ENCODE measurements at regions not wholly inside any gene's neighbourhood (a gene's known extent, or its start where the extent isn't known, plus 50 kb on each side); places are given as distances from the start of the nearest gene placed in this dataset.

DNA sequence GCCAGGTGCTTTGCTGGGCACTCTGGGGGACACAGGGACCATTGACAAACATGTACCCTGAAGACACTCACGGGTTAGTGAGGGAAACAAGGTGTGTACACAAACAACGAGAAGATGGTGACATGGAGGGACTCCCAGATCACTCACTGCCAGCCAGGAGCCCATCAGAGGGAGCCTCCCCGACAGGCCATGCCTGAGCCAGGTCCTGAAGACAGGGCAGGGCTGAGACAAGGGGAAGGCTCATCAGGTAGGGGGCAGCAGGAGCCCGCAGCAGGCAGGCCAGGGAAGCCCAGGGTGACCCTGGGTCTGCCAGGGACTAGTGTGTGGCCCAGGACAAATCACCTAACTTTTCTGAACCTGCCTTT is 127.9 kb downstream of the BUD13 start:
- H3K9me3 Mint-ChIP-seq, result no peaks in the 10 kb centered on the region
- H3K4me3 Mint-ChIP-seq, result no peak overlapping the region
- H3K27me3 Mint-ChIP-seq, result peaks cover 7 to 8% of the 10 kb centered on the region in 2 donors
- Histone ChIP-seq H3K36me3 (ENCODE audit: control insufficient read depth in 2 of 2, extremely low read depth in 1 of 2, insufficient read depth in 1 of 2, low read length in 1 of 2) (no peaks in the 10 kb centered on the region), H3K27me3 (replicated peaks in 1 of 2; ENCODE audit: control insufficient read depth in 2 of 2, extremely low read depth in 1 of 2, insufficient read depth in 2 of 2, low read length in 1 of 2) (peaks cover 0 to 29% of the 10 kb centered on the region in 2 experiments), H3K9me3 (no peaks in the 10 kb centered on the region), H3K27ac (ENCODE audit: low read length) (no peak overlapping the region), H3K4me1 (ENCODE audit: control insufficient read depth in 1 of 2, extremely low read depth in 1 of 2, insufficient read depth in 2 of 2, low read length in 2 of 2) (no peaks in the 10 kb centered on the region), H3K4me3 (ENCODE audit: control insufficient read depth in 1 of 2, extremely low read depth in 1 of 2, low read length in 1 of 2) (no peak overlapping the region)
- no peak overlapping the region for H3K27ac Mint-ChIP-seq
- POLR2A ChIA-PET, result no interaction called here
- DNase-seq, result no peak
- no peaks in the 10 kb centered on the region for H3K36me3 Mint-ChIP-seq
- ATAC-seq (replicated peaks in 1 of 4), result no peak
- CTCF ChIA-PET, result no interaction called here
- no peaks in the 10 kb centered on the region for H3K4me1 Mint-ChIP-seq
- WGBS (ENCODE audit: insufficient coverage), result 33% methylated on average over 1 of the region's 4 CpGs

DNA sequence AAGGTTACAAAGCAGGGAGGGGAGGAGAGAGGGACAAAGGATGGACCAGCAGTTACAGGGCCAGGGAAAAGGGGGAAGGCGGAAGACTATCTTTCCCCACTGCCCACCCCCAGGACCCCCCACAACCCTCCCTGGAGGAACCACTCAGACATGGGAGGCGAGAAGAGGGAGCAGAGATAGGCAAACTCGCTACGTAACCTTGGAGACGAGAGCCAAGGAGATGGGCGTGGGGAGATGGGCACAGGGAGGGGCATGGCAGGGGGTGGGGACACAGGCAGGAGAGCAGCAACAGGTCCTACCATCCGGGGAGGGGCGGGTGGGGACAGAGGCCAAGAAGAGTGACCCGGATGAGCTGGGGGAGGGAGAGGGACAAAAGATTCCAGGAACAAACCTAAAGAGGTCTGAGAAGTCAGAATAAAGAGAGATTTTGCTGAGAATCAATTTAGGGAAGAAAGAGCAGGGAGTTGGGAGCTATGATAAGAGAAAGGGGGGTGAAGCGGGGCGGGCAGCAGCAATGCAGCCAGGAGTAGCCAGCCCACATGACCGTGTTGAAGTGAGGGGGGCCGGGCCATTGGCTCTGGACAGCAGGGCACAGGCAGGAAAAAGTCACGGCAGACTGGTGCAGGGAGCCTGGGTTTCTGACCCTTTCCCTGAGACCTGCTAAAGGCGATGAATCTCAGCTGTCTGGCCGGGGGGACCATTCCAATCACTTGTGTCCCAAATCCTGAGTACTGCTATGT is 128.4 kb downstream of the BUD13 start:
- WGBS (ENCODE audit: insufficient coverage), result 77% methylated on average over 11 of the region's 16 CpGs
- no peaks in the 10 kb centered on the region for H3K36me3 Mint-ChIP-seq
- H3K27ac Mint-ChIP-seq, result no peak overlapping the region
- no peak overlapping the region for H3K27ac ChIP-seq (ENCODE audit: low read length)
- CTCF ChIA-PET, result no interaction called here
- H3K9me3 Mint-ChIP-seq, result no peaks in the 10 kb centered on the region
- H3K9me3 ChIP-seq, result no peaks in the 10 kb centered on the region
- DNase-seq (no peak), ATAC-seq (replicated peaks in 1 of 4) (no peak)
- H3K4me3 Mint-ChIP-seq, result no peak overlapping the region
- no peaks in the 10 kb centered on the region for H3K4me1 Mint-ChIP-seq
- no peaks in the 10 kb centered on the region for H3K36me3 ChIP-seq (ENCODE audit: control insufficient read depth in 2 of 2, extremely low read depth in 1 of 2, insufficient read depth in 1 of 2, low read length in 1 of 2)
- no peak overlapping the region for H3K4me3 ChIP-seq (ENCODE audit: control insufficient read depth in 1 of 2, extremely low read depth in 1 of 2, low read length in 1 of 2)
- no peaks in the 10 kb centered on the region for H3K4me1 ChIP-seq (ENCODE audit: control insufficient read depth in 1 of 2, extremely low read depth in 1 of 2, insufficient read depth in 2 of 2, low read length in 2 of 2)
- peaks cover 7 to 8% of the 10 kb centered on the region in 2 donors for H3K27me3 Mint-ChIP-seq
- POLR2A ChIA-PET, result no interaction called here
- peaks cover 0 to 28% of the 10 kb centered on the region in 2 experiments for H3K27me3 ChIP-seq (replicated peaks in 1 of 2; ENCODE audit: control insufficient read depth in 2 of 2, extremely low read depth in 1 of 2, insufficient read depth in 2 of 2, low read length in 1 of 2)

- no peaks in the 10 kb centered on the region for H3K9me3 ChIP-seq
- ChIA-PET CTCF (no interaction called here), POLR2A (no interaction called here)
- Mint-ChIP-seq H3K36me3 (no peaks in the 10 kb centered on the region), H3K9me3 (no peaks in the 10 kb centered on the region), H3K27me3 (peaks cover 7 to 8% of the 10 kb centered on the region in 2 donors), H3K4me3 (no peak overlapping the region), H3K27ac (no peak overlapping the region), H3K4me1 (no peaks in the 10 kb centered on the region)
- DNase-seq (no peak), ATAC-seq (replicated peaks in 1 of 4) (no peak)
- H3K4me3 ChIP-seq (ENCODE audit: control insufficient read depth in 1 of 2, extremely low read depth in 1 of 2, low read length in 1 of 2), result no peak overlapping the region
- peaks cover 0 to 21% of the 10 kb centered on the region in 2 experiments for H3K27me3 ChIP-seq (replicated peaks in 1 of 2; ENCODE audit: control insufficient read depth in 2 of 2, extremely low read depth in 1 of 2, insufficient read depth in 2 of 2, low read length in 1 of 2)
- WGBS (ENCODE audit: insufficient coverage), result 85% methylated on average over 4 of the region's 9 CpGs
- H3K27ac ChIP-seq (ENCODE audit: low read length), result no peak overlapping the region
- H3K36me3 ChIP-seq (ENCODE audit: control insufficient read depth in 2 of 2, extremely low read depth in 1 of 2, insufficient read depth in 1 of 2, low read length in 1 of 2), result no peaks in the 10 kb centered on the region
- no peaks in the 10 kb centered on the region for H3K4me1 ChIP-seq (ENCODE audit: control insufficient read depth in 1 of 2, extremely low read depth in 1 of 2, insufficient read depth in 2 of 2, low read length in 2 of 2)
These were observed 129.3 kb downstream of the BUD13 start for GRCh38 chr11:116643521-116643920.

GRCh38 chr11:116642902-116643301 is 129.9 kb downstream of the BUD13 start:
- DNase-seq (no peak), ATAC-seq (replicated peaks in 1 of 4) (no peak)
- no peaks in the 10 kb centered on the region for H3K9me3 ChIP-seq
- no peaks in the 10 kb centered on the region for H3K9me3 Mint-ChIP-seq
- H3K27me3 Mint-ChIP-seq, result peaks cover 7 to 8% of the 10 kb centered on the region in 2 donors
- peaks cover 0 to 18% of the 10 kb centered on the region in 2 experiments for H3K27me3 ChIP-seq (replicated peaks in 1 of 2; ENCODE audit: control insufficient read depth in 2 of 2, extremely low read depth in 1 of 2, insufficient read depth in 2 of 2, low read length in 1 of 2)
- no peak overlapping the region for H3K27ac ChIP-seq (ENCODE audit: low read length)
- CTCF ChIA-PET, result interaction anchor here in 1 of 2 donors (0.7 kb wide), 1 partner anchor 1317 kb away, joined by 5 read pairs; no protein-coding TSS in a partner anchor
- POLR2A ChIA-PET, result no interaction called here
- no peak overlapping the region for H3K4me3 ChIP-seq (ENCODE audit: control insufficient read depth in 1 of 2, extremely low read depth in 1 of 2, low read length in 1 of 2)
- H3K27ac Mint-ChIP-seq, result no peak overlapping the region
- H3K4me1 ChIP-seq (ENCODE audit: control insufficient read depth in 1 of 2, extremely low read depth in 1 of 2, insufficient read depth in 2 of 2, low read length in 2 of 2), result no peaks in the 10 kb centered on the region
- no peaks in the 10 kb centered on the region for H3K36me3 Mint-ChIP-seq
- H3K4me1 Mint-ChIP-seq, result no peaks in the 10 kb centered on the region
- H3K36me3 ChIP-seq (ENCODE audit: control insufficient read depth in 2 of 2, extremely low read depth in 1 of 2, insufficient read depth in 1 of 2, low read length in 1 of 2), result no peaks in the 10 kb centered on the region
- H3K4me3 Mint-ChIP-seq, result no peak overlapping the region

DNA sequence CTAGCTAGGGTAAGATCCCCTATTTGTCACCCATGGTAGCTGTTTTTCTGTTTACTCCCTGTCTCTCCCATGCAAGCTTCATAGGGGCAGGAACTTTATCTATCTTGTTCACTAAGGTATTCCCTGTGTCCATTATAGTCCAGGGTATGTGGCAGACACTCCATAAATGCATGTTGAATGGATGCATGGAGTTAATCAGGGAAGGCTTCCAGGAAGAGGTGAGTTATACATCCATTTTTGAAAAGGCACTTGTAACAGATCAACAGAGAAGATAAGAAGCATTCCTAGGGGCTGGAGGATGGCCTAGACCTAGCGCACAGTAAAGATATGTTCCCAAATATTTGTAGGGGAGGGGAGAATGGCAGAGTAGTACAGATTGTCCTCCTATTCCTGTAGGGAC is 130.3 kb downstream of the BUD13 start:
- H3K27me3 Mint-ChIP-seq, result peaks cover 7 to 8% of the 10 kb centered on the region in 2 donors
- H3K4me1 Mint-ChIP-seq, result no peaks in the 10 kb centered on the region
- POLR2A ChIA-PET, result no interaction called here
- WGBS (ENCODE audit: insufficient coverage), result no CpG with 5 or more reads among the region's 1 CpG
- ATAC-seq (replicated peaks in 1 of 4) (no peak), DNase-seq (no peak)
- no peak overlapping the region for H3K27ac ChIP-seq (ENCODE audit: low read length)
- no peaks in the 10 kb centered on the region for H3K9me3 Mint-ChIP-seq
- H3K4me3 Mint-ChIP-seq, result no peak overlapping the region
- CTCF ChIA-PET, result interaction anchor here in 1 of 2 donors (0.7 kb wide), 1 partner anchor 1316 kb away, joined by 5 read pairs; no protein-coding TSS in a partner anchor
- no peaks in the 10 kb centered on the region for H3K9me3 ChIP-seq
- H3K4me3 ChIP-seq (ENCODE audit: control insufficient read depth in 1 of 2, extremely low read depth in 1 of 2, low read length in 1 of 2), result no peak overlapping the region
- H3K27me3 ChIP-seq (replicated peaks in 1 of 2; ENCODE audit: control insufficient read depth in 2 of 2, extremely low read depth in 1 of 2, insufficient read depth in 2 of 2, low read length in 1 of 2), result peaks cover 0 to 18% of the 10 kb centered on the region in 2 experiments
- no peak overlapping the region for H3K27ac Mint-ChIP-seq
- H3K36me3 Mint-ChIP-seq, result no peaks in the 10 kb centered on the region
- no peaks in the 10 kb centered on the region for H3K4me1 ChIP-seq (ENCODE audit: control insufficient read depth in 1 of 2, extremely low read depth in 1 of 2, insufficient read depth in 2 of 2, low read length in 2 of 2)
- no peaks in the 10 kb centered on the region for H3K36me3 ChIP-seq (ENCODE audit: control insufficient read depth in 2 of 2, extremely low read depth in 1 of 2, insufficient read depth in 1 of 2, low read length in 1 of 2)

- peak in 2 of 35 experiments; percentile 6 to 9 for DNase-seq
- H3K36me3 ChIP-seq (ENCODE audit: control insufficient read depth in 2 of 2, extremely low read depth in 1 of 2, insufficient read depth in 1 of 2, low read length in 1 of 2), result no peaks in the 10 kb centered on the region
- no peak for ATAC-seq (replicated peaks in 1 of 4)
- ChIA-PET POLR2A (no interaction called here), CTCF (no interaction called here)
- no peak overlapping the region for H3K27ac ChIP-seq (ENCODE audit: low read length)
- Mint-ChIP-seq H3K4me1 (no peaks in the 10 kb centered on the region), H3K27ac (no peak overlapping the region), H3K4me3 (no peak overlapping the region), H3K36me3 (no peaks in the 10 kb centered on the region), H3K27me3 (peaks cover 7 to 9% of the 10 kb centered on the region in 2 donors), H3K9me3 (no peaks in the 10 kb centered on the region)
- no peaks in the 10 kb centered on the region for H3K4me1 ChIP-seq (ENCODE audit: control insufficient read depth in 1 of 2, extremely low read depth in 1 of 2, insufficient read depth in 2 of 2, low read length in 2 of 2)
- H3K4me3 ChIP-seq (ENCODE audit: control insufficient read depth in 1 of 2, extremely low read depth in 1 of 2, low read length in 1 of 2), result no peak overlapping the region
- H3K9me3 ChIP-seq, result no peaks in the 10 kb centered on the region
- 42% methylated on average over 11 of the region's 11 CpGs for WGBS (ENCODE audit: insufficient coverage)
- H3K27me3 ChIP-seq (replicated peaks in 1 of 2; ENCODE audit: control insufficient read depth in 2 of 2, extremely low read depth in 1 of 2, insufficient read depth in 2 of 2, low read length in 1 of 2), result peaks cover 0 to 27% of the 10 kb centered on the region in 2 experiments
These were observed 131.2 kb downstream of the BUD13 start for GRCh38 chr11:116641561-116642045.
